GM18907 (cell line): ENCODE measurements at regions not wholly inside any gene's neighbourhood (a gene's known extent, or its start where the extent isn't known, plus 50 kb on each side); places are given as distances from the start of the nearest gene placed in this dataset.
A peak's percentile ranks its signal among the peaks of the same experiment; 100 is the strongest.
"Not testable (repeated sequence)": the region's sequence is repeated elsewhere in the genome, so short reads cannot be mapped to it uniquely, and the experiment has no call there.

Experiments used
- ATAC-seq: cut with Tn5 transposase; IDR thresholded peaks from one replicate; pipeline ENCODE4 v1.9.1; 2021; ENCODE audit warnings: mild to moderate bottlenecking, moderate library complexity; ENCODE audit not compliant: unreplicated experiment

GRCh38 chr10:121130382-121130781 lies 279.2 kb downstream of the WDR11 start:
- no peak for ATAC-seq

GRCh38 chr10:121131014-121131413 lies 279.9 kb downstream of the WDR11 start:
- ATAC-seq: no peak

- no peak for ATAC-seq
Observed at GRCh38 chr10:121131426-121132265, 280.5 kb downstream of the WDR11 start.

- ATAC-seq: no peak
Observed at GRCh38 chr10:121132273-121132672, 281.1 kb downstream of the WDR11 start.

GRCh38 chr10:121133901-121134300 lies 282.7 kb downstream of the WDR11 start:
- no peak for ATAC-seq

GRCh38 chr10:121134711-121135110 lies 283.5 kb downstream of the WDR11 start:
- ATAC-seq: no peak

- ATAC-seq: no peak
Observed at GRCh38 chr10:121135512-121135911, 284.4 kb downstream of the WDR11 start.

- no peak for ATAC-seq
Observed at GRCh38 chr10:121137533-121137932, 286.4 kb downstream of the WDR11 start.

GRCh38 chr10:121138112-121138860 lies 287.1 kb downstream of the WDR11 start:
- no peak for ATAC-seq

- no peak for ATAC-seq
Observed at GRCh38 chr10:121138918-121139317, 287.8 kb downstream of the WDR11 start.

- ATAC-seq: not testable (repeated sequence)
Observed at GRCh38 chr10:121145802-121146395, 294.7 kb downstream of the WDR11 start.

GRCh38 chr10:121148921-121149320 lies 297.8 kb downstream of the WDR11 start:
- no peak for ATAC-seq

- no peak for ATAC-seq
Observed at GRCh38 chr10:121152033-121152432, 300.9 kb downstream of the WDR11 start.

- ATAC-seq: no peak
Observed at GRCh38 chr10:121152935-121153334, 301.8 kb downstream of the WDR11 start.

GRCh38 chr10:121154310-121154709 lies 303.1 kb downstream of the WDR11 start:
- ATAC-seq: no peak

GRCh38 chr10:121154846-121155245 lies 303.7 kb downstream of the WDR11 start:
- ATAC-seq: no peak

- no peak for ATAC-seq
Observed at GRCh38 chr10:121155742-121156474, 304.7 kb downstream of the WDR11 start.

GRCh38 chr10:121157998-121158397 lies 306.8 kb downstream of the WDR11 start:
- ATAC-seq: no peak

- ATAC-seq: no peak
Observed at GRCh38 chr10:121158988-121159579, 307.9 kb downstream of the WDR11 start.

GRCh38 chr10:121159670-121160069 lies 308.5 kb downstream of the WDR11 start:
- ATAC-seq: peak; percentile 68

- ATAC-seq: no peak
Observed at GRCh38 chr10:121165276-121165675, 314.1 kb downstream of the WDR11 start.
